Stimulated activated CD4-positive, alpha-beta T cell treated with anti-CD3 and anti-CD28 coated beads, Interleukin-12 subunit alpha, Interleukin-12 subunit beta, amount 100 ng/mL, for 24 hours (primary cell): ENCODE measurements at regions not wholly inside any gene's neighbourhood (a gene's known extent, or its start where the extent isn't known, plus 50 kb on each side); places are given as distances from the start of the nearest gene placed in this dataset.

Experiments used
- DNase-seq, 2 experiments: peaks; one replicate each; pipeline ENCODE4 v3.0.0-alpha.2; 2020; ENCODE audit warnings: low read depth in 2 of 2

DNA sequence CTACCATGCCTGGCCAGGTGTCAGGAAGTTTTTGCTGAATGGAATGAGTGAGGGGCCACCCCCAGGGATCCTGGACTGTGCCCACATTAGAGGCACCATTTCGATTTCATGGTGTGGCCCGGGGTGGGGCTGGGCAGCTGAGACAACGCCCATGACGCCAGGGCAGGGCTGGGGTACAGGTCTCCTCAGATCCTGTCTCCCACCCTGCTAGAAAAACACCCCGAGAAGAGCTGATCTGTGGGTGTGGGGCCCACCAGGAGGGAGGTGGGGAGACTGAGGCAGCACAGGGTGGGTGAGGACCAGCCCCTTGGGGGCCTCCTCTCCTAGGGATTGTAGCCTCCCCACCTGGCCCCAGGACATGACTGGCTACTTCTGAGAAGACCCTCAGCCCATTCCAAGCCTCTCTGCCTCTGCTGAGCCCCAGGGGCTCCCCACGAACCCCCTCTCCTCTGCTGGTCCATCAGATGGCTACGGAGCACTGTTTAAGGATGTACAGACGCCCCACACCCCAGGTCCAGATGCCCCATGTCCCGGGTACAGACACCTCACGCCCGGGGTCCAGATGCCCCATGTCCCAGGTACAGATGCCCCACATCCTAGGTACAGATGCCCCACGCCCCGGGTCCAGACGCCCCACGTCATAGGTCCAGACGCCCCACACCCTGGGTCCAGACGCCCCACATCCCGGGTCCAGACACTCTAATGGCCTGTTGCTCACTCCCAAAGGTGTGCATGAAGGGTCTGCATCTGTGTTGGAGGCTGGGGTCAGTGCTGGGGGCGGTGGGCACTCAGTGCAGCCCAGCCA is 99.4 kb downstream of the MICALL2 start:
- no peak for DNase-seq

DNA sequence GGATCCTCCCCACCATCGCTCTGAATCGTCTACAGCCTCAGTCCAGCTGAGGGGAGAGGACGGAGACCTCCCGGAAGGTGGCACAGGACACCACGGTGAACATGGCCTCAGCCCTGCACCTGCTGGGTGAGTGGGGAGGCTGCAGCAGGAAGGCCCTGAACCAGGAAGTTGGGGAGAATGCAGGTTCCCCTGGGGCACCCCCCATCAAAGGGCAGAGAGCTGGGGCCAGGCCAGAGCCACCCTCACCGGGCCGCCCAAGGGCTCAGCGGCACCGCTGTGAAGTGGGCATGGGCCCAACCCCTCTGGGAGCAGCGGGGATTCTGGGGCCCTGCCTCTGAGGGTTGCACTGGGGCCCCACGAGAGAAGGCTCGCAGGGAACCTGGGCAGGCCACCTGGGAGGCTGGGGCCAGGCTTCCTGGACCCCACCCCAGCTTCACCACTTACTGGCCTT is 98.7 kb downstream of the MICALL2 start:
- DNase-seq = no peak

DNA sequence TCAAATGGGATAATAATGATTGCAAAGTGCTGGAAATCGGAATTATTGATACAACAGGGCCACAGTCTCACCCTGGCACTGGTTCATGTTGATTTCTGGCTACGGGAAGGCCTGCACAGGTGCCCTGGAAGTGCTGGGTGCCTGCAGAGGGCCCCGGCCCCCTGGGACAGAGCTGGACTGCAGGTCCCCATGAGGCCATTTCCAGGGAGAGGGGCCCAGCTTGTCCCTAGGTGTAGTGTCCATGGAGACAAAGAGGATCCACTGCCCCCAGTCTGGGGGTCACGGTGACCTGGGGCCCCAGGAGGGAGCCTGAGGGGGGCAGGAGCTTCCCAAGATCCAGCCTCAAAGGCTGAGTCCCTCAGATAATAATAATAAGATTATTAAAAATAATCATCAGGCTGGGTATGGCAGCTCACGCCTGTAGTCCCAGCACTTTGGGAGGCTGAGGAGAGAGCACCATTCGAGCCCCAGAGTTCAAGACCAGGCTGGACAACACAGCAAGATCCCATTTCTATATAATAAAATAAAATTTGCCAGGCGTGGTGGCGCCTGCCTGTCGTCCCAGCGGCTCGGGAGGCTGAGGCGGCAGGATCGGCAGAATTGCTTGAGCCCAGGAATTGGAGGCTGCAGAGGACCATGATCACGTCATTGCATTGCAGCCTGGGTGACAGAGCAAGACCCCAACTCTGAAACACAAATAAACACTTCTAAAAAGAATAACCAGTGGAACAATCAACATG is 98.1 kb downstream of the MICALL2 start:
- no peak for DNase-seq

DNA sequence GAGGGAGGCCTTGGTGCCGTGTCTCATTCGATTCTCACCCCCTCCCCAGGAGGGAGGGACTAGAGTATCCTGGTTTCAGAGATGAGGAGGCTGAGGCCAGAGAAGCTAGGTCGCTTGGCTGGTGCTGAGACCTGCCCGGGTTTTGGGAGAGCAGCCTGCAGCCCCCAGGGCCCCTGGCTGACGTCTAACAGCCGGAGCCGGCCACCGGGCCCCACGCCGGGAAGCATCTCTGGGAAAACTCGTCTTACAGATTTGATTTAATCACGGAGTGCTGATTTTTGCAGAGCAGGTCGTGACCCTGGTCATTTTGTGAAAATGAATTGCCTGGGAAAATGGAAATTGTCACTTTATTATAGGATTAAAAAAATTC is 97.5 kb downstream of the MICALL2 start:
- DNase-seq = no peak

DNA sequence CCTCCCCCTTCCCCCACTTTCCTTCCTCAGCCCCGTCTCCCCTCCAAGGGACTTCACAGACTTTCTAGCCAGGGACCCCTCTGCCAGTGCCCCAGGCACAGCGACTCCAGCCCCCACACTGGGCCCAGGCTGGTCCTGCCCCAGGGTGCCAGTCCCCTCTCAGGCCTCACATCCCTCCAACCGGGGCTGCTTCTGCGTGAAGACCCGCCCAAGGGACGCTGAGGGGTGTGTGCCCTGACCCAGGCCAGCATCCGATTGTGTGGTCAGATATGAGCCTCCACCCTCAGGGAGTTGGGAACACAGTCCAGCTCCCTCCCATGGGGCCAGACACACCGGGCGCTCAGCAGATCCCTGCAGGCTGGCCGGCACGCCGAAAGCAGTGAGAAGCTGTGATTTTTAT is 97.0 kb downstream of the MICALL2 start:
- DNase-seq = no peak

DNA sequence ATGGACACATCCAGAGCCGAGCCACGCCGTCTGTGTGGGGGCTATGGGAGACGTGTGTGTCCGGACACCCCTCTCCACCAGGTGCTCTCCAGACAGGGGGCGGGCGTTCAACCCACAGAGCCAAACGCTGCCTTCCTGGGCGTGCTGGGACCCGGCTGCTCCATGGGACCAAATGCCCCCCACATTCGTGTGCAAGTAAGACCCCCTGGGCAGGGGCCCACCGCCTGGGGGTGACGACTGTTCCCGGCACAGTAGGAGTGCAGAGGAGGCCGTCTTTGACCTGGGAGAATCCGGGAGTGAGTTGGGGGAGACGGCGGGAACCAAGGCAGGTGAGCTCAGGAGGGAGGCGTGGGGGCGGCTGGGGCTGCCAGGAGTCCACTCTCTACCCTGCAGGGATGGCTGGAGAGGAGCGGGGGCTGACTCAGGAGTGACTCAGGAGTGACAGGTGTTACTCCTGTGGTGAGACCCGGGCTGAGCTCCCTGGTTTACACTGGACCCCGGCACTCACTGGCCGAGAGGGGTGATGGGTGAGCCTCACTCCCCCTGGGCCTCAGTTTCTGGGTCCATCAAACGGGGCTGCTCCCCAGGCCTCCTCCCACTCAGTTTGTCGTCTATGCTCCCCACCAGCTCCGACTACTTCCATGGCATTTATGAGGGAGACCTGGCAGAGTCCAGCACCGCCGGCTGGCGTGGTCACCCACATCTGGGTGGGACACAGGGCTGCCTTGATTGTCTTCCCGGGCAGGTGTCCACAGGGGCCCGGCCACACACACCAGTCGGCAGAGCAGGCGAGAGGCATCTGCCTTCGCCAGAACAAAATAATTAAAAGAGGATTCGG is 95.0 kb downstream of the MICALL2 start:
- DNase-seq = no peak

DNA sequence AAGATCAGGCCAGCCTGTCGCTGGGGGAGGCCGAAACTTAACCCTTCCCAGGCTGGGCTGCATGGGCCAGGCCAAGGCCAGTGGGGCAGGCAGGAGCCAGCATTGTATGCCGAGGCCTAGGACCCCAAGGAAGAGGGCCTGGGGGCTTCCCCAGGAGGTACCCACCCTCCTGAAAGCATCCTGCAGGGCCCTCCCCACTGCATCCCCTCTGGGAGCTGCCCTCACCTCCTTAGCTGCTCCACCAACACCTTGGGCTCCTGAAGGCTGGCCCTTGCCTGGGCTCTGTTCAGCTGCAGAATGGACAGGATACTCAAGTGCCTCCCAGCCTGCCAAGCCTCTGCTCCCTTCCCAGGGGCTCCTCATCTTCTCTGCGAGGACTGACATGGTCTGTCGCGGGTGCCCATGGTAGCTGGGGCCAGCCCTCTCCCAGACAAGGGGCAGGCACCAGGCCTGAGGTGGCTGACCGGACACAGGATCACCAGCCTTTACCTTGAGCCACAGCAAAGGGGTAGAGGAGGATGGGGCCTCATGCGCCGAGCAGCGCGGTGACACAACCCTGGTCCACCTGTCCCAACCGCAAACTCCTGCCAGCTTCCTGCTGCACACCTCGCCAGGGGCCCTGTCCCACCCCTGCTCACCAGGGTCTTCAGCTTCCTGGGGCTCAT is 94.2 kb downstream of the MICALL2 start:
- DNase-seq = no peak

DNA sequence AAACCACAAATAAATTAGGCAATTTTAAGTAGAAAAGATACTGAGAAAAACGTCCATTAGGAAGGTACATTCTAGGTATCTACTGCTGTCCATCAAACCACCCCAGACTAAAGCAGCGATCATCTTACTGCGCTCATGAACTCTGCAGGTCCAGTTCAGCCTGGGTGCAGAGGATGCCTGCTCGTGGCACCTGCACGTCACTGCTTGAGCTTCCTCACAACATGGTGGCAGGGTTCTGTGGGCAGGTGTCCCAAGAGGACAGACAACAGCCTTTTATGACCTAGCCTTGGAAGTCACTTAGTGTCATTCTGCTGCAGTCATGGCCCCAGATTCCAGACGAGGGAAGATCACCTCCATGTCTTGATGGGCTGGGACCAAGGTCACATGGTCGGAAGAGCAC is 93.4 kb downstream of the MICALL2 start:
- DNase-seq = no peak

DNA sequence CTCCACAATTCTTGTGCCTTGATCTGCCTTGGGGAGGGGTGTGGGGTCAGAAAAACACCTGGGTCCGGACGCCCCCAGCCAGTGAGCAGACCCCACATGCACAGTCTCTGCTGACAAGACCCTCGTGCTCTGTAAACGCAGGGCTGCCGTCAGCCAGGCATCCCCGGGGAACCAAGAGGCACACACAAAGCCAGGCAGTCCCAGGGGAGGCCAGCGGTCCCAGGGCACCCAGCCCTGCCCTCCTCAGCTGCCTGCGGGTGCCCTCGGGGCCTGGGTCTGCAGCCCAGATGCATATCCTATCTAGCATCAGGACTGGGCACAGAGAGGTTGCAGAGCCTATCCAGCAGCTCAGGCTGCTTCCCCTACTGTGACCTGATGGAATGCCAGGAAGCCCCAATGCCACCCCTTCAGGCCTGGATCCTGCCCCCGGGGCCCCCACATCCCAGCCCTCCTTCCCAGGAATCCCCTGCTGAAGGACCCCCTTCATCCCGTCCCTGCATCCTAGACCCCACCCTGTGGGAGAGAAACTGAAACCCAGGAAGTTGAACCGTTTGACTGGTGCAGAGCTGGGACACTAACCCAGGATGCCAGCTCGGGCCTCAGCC is 92.4 kb downstream of the MICALL2 start:
- no peak for DNase-seq

DNA sequence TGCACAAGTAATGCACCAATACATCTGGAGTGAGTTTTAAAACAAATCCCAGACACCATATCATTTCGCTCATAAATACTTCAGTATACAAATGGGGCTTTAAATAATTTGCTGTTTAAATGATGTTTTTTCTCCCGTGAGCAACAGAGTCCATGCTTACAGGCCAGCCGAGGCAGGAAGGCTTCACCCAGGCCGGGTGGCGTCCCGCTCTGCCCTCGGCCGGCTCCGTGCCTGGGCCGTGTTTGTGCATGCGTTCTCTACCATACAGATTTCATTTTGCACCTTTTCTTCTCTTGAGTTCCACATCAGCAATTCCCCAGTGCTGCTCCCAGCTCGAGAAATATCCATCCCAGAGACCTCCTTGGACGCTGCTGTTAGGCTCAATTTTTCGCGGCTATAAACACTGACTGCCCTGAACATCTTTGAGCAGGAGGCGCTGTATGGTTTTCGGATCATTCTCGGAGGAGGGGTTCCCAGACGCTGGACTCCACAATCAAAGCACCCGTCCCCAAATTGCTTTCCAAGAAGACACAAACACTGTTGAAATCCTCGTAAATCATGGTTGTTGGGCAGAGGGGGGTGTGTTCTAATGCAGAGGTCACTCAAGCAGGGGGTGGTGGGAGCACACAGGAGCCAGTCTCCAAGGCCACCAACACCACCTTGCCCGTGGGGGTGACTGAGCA is 91.6 kb downstream of the MICALL2 start:
- no peak for DNase-seq

DNA sequence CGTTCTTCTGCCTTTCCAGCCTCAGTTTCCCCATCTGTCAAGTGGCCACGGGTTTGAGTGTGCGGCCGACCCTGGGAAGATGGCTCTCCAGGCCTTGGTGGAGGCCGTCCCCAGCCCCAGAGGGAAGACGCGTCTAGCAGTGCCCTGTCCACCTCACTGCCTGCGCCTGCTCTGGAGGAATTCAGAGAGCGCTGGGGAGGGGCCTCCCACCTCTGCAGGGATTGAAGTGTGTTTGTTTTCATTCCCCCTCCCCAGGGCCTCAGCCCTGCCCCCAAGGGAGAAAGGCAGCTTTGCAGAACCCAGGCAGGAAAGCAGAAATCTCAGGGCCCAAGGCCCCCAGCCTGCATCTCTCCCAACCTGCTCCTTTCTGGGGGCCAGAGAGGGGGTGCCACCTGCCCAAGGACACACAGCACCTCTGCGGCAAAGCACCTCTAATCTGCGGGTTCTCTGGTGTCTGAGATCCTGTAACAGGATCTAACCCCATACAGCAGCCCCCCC is 91.0 kb downstream of the MICALL2 start:
- DNase-seq = no peak

DNA sequence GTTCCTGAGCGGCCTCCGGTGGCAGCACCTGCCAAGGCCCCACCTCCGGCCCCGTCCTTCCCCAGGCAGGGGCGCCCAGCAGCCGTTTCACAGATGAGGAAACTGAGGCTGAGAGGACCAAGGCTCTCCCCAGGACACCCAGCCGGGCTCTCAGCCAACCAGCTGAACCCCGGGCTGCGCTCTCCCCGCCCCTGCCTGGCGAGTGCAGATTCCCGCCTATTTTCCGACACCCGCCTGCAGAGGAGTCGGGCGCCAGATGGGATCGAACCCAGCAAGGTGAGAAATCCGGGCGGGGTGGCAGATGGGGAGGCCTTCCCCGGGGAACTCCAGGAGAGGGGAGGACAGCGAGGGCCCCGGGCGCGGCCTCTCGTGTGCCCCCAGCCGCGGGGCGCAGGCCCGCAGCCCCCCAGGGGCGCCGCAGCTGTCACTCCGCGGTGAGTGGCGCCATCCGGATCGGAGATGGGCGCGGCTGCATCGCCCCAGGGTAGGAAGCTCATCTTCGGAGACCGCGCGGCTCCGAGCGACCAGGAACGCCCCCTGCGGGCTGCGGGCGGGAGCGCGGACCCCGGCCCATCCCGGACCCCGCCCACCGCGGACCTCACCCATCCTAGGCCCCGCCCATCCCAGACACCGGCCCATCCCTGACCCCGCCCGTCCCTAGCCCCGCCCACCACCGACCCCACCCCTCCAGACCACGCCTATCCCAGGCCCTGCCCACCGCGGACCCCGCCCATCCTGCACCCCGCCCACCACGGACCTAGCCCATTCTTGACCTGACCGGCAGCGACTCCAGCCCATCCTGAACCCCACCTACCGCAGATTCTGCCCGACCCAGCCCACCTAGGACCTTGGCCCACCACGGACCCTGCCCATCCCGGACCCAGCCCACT is 90.3 kb downstream of the MICALL2 start:
- DNase-seq = peak in 1 of 2 experiments; percentile 36

DNA sequence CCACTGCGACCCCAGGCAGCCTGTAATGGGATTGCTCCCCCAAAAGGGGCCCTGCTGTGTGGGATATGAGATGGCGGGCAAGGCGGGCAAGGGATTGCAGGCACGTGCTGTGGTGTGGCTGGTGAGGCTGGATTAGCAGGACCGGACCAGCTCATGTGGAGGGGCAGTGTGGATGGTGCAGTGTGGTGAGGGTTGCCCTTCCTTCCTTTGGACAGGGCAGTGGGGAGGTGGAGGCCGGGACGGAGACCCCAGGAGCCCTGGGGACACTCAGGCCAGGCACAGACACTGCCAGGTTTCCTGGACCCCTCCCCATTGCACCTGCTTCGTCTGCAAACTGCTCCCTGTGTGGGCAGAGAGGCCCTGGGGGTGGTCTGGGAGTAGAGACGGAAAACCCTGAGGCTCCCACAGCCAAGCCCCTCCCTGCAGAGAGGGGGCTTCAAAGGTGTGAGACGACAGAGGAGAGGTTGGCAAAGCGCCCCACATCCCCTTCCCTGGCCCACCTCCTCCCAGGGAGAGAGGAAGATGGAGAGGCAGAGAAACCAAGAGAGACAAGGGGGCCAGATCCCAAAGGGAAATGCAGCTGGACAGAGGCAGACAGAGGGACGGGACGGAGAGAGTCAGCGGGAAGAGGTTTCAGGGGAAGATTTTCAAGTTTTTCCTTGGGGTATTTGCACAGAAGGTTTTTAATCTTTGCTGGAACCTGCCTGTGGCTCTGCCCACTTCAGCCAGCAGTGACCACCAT is 89.2 kb downstream of the MICALL2 start:
- DNase-seq = no peak

DNA sequence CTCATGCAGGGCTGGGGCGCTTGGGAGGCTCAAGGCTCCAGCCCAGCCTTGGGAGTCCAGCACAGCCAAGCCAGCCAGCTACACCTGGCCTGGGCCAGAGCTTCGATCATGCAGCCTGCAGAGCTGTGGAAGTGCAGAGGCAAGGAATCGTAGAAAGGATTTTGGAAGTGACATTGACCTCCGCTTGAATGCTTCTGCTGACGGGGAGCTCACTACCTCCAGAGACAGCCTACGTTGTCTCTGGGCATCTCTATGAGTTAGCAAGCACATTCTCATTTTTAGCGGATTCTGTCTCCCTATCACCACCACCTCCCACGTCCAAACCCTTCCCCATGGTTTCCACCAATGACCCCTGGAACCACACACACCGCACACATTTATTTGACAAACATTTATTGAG is 88.5 kb downstream of the MICALL2 start:
- no peak for DNase-seq

DNA sequence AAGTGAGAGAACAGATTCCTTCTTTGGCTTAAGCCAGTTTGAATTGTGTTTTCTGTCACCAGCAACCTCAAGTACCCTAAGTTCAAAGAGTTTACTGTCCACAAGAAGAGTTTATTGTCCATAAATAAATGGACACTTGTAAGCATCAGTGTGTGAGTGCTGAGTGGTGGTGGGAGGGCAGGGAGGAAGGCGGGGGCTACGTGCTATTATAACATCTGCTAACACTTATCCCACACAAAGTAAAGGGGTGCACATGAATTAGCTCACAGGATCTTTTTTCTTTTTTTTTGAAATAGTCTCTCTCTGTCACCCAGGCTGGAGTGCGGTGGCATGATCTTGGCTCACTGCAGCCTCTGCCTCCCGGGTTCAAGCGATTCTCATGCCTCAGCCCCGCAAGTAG is 87.2 kb downstream of the MICALL2 start:
- DNase-seq = no peak

DNA sequence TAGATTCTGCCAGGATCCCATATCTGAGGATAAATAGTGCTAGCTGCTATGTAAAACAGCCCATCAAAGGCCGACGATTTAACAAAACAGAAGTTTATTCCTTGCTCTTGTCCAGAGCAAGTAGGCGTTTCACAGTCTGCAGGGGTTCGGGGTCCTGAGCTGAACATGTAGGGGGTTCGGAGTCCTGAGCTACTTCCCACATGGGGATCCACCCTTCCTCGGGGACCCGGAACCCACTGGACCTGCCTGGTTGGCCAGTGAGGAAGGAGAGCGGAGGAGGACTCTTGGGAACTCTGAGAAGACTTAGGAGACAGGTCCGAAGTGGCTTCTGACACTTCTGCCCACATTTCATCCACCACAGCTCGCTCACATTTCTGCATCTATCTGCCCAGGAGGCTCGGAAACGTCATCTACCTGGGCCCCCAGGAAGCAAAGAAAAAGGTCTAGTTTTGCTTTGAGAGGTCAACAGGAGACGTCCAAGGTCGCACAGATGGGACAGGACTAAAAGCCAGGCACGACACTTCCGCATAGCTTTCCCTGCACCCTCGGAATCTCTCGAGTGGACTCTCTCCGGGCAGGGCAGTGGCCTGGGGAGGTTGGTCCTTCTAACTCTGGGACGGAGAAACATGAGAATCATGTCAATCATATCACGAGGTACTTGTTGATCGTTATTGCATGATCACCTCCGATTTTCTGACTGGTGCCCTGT is 86.4 kb downstream of the MICALL2 start:
- DNase-seq = no peak

DNA sequence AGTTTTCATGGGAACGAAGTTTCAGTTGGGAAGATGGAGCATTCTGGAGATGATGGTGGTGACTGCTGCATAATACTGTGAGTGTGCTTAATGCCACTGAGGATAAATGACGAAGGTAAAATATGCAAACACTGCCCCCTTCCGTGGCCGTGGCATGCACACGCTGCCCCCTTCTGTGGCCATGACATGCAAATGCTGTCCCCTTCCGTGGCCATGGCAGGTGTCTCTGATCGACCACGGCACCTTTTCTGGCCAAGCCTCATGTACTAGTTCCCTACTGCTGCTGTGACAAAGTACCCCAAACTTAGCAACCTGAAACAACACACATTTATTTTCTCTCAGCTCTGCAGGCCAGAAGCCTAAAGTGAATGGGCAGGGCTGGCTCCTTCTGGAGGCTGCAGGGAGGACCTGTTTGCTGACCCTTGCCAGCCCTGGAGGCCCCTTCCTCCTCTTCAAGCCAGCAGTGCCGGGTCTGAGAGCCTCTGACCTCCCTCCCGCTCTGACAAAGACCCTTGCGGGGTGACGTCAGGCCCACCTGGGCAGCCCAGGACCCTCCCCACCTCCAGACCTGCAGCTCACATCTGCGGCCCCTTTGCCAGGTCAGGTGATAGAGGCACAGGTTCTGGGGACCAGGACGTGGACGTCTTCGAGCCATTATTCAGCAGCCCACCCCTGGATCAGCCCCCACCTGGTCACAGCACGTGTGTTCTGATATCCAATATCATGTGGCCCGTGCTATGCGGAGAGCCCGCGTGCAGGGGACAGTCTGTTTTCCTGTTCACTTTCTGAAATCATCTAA is 82.0 kb downstream of the MICALL2 start:
- no peak for DNase-seq
